Right lobe of liver (tissue), 4 donors: ENCODE measurements at regions not wholly inside any gene's neighbourhood (a gene's known extent, or its start where the extent isn't known, plus 50 kb on each side); places are given as distances from the start of the nearest gene placed in this dataset.

Source experiments
- CTCF ChIP-seq, 4 donors: fragments of 200-600 bp in 3 of 4; fragments of 450-650 bp in 1 of 4; IDR thresholded peaks; one replicate each; pipeline versions ENCODE4 v1.5.1 to v1.8.0; 2016 to 2022; ENCODE audit warnings: antibody characterized with exemption in 4 of 4, mild to moderate bottlenecking in 2 of 4
- POLR2A ChIP-seq: fragments of 450-650 bp; IDR thresholded peaks from one replicate; pipeline ENCODE4 v1.6.1; 2017; ENCODE audit warnings: antibody characterized with exemption, mild to moderate bottlenecking
- donor health status: DM: no; HTN: no; CAD: no.
- donor health status: DM: no; HTN: no; CAD: no.
- donor health status: DM: no; HTN: yes; CAD: no.

- TF ChIP-seq CTCF (IDR thresholded peaks at IDR 0.05) (no peak), POLR2A (no peak)
Measured at GRCh38 chr16:47990676-47991075, 165.1 kb downstream of the ABCC12 start.
